Liver (tissue), 8 donors: ENCODE measurements at regions not wholly inside any gene's neighbourhood (a gene's known extent, or its start where the extent isn't known, plus 50 kb on each side); places are given as distances from the start of the nearest gene placed in this dataset.
"Not testable (repeated sequence)": the region's sequence is repeated elsewhere in the genome, so short reads cannot be mapped to it uniquely, and the experiment has no call there.

Experiments used
- DNase-seq: peaks from one replicate; pipeline ENCODE4 v3.0.0-alpha.2; 2017; ENCODE audit warnings: low spot score
- H3K27ac ChIP-seq, 2 donors: one replicate each; pipeline ENCODE4 v1.7.0; 2013; ENCODE audit warnings: inconsistent platforms in 2 of 2, low read length in 2 of 2, control low read depth in 1 of 2, low read depth in 1 of 2, mild to moderate bottlenecking in 1 of 2
- H3K27me3 ChIP-seq, 4 donors: one replicate each; pipeline versions ENCODE4 v1.6.1 to v1.7.0; 2013; ENCODE audit warnings: low read length in 3 of 4, inconsistent platforms in 1 of 4, mild to moderate bottlenecking in 1 of 4, moderate library complexity in 1 of 4; ENCODE audit not compliant: control insufficient read depth in 4 of 4, insufficient read depth in 4 of 4
- H3K36me3 ChIP-seq, 4 donors: one replicate each; pipeline versions ENCODE4 v1.6.1 to v1.7.0; 2013; ENCODE audit warnings: low read length in 3 of 4, mild to moderate bottlenecking in 3 of 4, low read depth in 1 of 4, moderate library complexity in 1 of 4; ENCODE audit not compliant: control insufficient read depth in 4 of 4, insufficient read depth in 3 of 4
- H3K4me1 ChIP-seq, 4 donors: one replicate each; pipeline versions ENCODE4 v1.6.1 to v1.7.0; 2013; ENCODE audit warnings: low read length in 3 of 4, mild to moderate bottlenecking in 3 of 4, moderate library complexity in 1 of 4; ENCODE audit not compliant: control insufficient read depth in 4 of 4, insufficient read depth in 4 of 4
- H3K4me3 ChIP-seq, 3 donors: one replicate each; pipeline versions ENCODE4 v1.6.1 to v1.7.0; 2013; ENCODE audit warnings: low read length in 3 of 3, control low read depth in 1 of 3, low read depth in 1 of 3, mild to moderate bottlenecking in 1 of 3
- H3K9ac ChIP-seq, 2 donors: one replicate each; pipeline ENCODE4 v1.7.0; 2013; ENCODE audit warnings: low read length in 2 of 2, mild to moderate bottlenecking in 2 of 2, moderate library complexity in 2 of 2, control low read depth in 1 of 2, low read depth in 1 of 2
- H3K9me3 ChIP-seq, 4 donors: one replicate each; pipeline versions ENCODE4 v1.6.1 to v1.7.0; 2013; ENCODE audit warnings: low read length in 3 of 4; ENCODE audit not compliant: control insufficient read depth in 4 of 4
- HNF4A ChIP-seq, 2 donors: conservative IDR thresholded peaks; 2 replicates each; pipeline ENCODE4 v1.6.1; 2016; ENCODE audit warnings: antibody characterized with exemption in 2 of 2, mild to moderate bottlenecking in 2 of 2
- HNF4G ChIP-seq: IDR thresholded peaks from 2 replicates; pipeline ENCODE4 v1.6.1; 2016; ENCODE audit warnings: antibody characterized with exemption
- JUND ChIP-seq, 2 donors: IDR thresholded peaks; 2 replicates each; pipeline ENCODE4 v1.6.1; 2016; ENCODE audit warnings: antibody characterized with exemption in 2 of 2
- NR2F2 ChIP-seq: IDR thresholded peaks from 2 replicates; pipeline ENCODE4 v1.6.1; 2016; ENCODE audit warnings: antibody characterized with exemption
- RAD21 ChIP-seq, 2 donors: IDR thresholded peaks; 2 replicates each; pipeline ENCODE4 v1.6.1; 2016; ENCODE audit warnings: antibody characterized with exemption in 2 of 2, mild to moderate bottlenecking in 2 of 2
- RXRA ChIP-seq, 2 donors: IDR thresholded peaks; 2 replicates each; pipeline ENCODE4 v1.6.1; 2017 to 2018; ENCODE audit warnings: antibody characterized with exemption in 2 of 2, mild to moderate bottlenecking in 1 of 2
- SP1 ChIP-seq: IDR thresholded peaks from 2 replicates; pipeline ENCODE4 v1.6.1; 2018; ENCODE audit warnings: antibody characterized with exemption, mild to moderate bottlenecking
- TAF1 ChIP-seq: conservative IDR thresholded peaks from 2 replicates; pipeline ENCODE4 v1.6.1; 2016; ENCODE audit warnings: antibody characterized with exemption, mild to moderate bottlenecking
- WGBS: extraction: QIAGEN DNeasy Blood & Tissue Kit; methylation state at CpG from one replicate; pipeline ENCODE4 v1.1.7; 2013; 5-methylcytosine and 5-hydroxymethylcytosine counted together
- TF ChIP-seq, protein P1 (sequence below): fragments of 150-350 bp; IDR thresholded peaks from 2 replicates; pipeline ENCODE4 v1.5.1; 2017; ENCODE audit warnings: improper control_type of control experiment, low read depth, low read length; ENCODE audit not compliant: missing input control
- TF ChIP-seq, protein P2 (sequence below): IDR thresholded peaks from 2 replicates; pipeline ENCODE4 v1.6.1; 2016; ENCODE audit warnings: antibody characterized with exemption, mild to moderate bottlenecking
- TF ChIP-seq, protein P3 (sequence below): IDR thresholded peaks from 2 replicates; pipeline ENCODE4 v1.6.1; 2016; ENCODE audit warnings: antibody characterized with exemption
- donor health status: healthy.
- donor health status: healthy.
- donor health status: healthy.
- donor health status: healthy.
- donor health status: healthy.

DNA sequence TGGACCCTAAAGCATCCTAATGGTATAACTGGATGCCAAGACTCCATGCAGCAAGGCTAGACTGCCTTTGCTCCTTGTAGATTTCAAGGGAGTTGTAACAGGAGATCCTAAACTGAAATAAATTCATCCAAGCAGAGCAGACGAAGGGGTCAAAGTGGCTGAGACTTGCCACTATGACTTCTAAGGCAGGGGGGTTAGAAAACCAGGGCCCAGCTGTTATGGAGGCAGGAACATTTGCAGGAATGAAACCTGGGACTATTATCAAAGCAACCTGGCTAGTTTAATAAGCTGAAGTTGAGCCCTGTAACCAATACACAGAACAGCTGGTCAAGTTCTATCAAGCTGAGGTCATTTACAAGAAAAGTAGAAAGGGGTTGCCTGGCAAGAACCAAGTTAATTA lies 122.2 kb upstream of the TRPC6 start:
- Histone ChIP-seq H3K9ac (no peak overlapping the region), H3K4me3 (no peak overlapping the region), H3K27ac (no peak overlapping the region), H3K9me3 (no peaks in the 10 kb centered on the region), H3K36me3 (no peaks in the 10 kb centered on the region), H3K4me1 (no peaks in the 10 kb centered on the region), H3K27me3 (no peaks in the 10 kb centered on the region)
- no peak for TF ChIP-seq RAD21 (IDR thresholded peaks at IDR 0.05)
- TF ChIP-seq, protein P1, sequence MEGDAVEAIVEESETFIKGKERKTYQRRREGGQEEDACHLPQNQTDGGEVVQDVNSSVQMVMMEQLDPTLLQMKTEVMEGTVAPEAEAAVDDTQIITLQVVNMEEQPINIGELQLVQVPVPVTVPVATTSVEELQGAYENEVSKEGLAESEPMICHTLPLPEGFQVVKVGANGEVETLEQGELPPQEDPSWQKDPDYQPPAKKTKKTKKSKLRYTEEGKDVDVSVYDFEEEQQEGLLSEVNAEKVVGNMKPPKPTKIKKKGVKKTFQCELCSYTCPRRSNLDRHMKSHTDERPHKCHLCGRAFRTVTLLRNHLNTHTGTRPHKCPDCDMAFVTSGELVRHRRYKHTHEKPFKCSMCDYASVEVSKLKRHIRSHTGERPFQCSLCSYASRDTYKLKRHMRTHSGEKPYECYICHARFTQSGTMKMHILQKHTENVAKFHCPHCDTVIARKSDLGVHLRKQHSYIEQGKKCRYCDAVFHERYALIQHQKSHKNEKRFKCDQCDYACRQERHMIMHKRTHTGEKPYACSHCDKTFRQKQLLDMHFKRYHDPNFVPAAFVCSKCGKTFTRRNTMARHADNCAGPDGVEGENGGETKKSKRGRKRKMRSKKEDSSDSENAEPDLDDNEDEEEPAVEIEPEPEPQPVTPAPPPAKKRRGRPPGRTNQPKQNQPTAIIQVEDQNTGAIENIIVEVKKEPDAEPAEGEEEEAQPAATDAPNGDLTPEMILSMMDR: no peak
- TF ChIP-seq, protein P2, sequence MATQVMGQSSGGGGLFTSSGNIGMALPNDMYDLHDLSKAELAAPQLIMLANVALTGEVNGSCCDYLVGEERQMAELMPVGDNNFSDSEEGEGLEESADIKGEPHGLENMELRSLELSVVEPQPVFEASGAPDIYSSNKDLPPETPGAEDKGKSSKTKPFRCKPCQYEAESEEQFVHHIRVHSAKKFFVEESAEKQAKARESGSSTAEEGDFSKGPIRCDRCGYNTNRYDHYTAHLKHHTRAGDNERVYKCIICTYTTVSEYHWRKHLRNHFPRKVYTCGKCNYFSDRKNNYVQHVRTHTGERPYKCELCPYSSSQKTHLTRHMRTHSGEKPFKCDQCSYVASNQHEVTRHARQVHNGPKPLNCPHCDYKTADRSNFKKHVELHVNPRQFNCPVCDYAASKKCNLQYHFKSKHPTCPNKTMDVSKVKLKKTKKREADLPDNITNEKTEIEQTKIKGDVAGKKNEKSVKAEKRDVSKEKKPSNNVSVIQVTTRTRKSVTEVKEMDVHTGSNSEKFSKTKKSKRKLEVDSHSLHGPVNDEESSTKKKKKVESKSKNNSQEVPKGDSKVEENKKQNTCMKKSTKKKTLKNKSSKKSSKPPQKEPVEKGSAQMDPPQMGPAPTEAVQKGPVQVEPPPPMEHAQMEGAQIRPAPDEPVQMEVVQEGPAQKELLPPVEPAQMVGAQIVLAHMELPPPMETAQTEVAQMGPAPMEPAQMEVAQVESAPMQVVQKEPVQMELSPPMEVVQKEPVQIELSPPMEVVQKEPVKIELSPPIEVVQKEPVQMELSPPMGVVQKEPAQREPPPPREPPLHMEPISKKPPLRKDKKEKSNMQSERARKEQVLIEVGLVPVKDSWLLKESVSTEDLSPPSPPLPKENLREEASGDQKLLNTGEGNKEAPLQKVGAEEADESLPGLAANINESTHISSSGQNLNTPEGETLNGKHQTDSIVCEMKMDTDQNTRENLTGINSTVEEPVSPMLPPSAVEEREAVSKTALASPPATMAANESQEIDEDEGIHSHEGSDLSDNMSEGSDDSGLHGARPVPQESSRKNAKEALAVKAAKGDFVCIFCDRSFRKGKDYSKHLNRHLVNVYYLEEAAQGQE: no peak
- no peak for TF ChIP-seq HNF4G
- no peak for TF ChIP-seq SP1
- TF ChIP-seq TAF1: no peak
- WGBS: 49% methylated on average over 1 of the region's 1 CpG
- DNase-seq: no peak

DNA sequence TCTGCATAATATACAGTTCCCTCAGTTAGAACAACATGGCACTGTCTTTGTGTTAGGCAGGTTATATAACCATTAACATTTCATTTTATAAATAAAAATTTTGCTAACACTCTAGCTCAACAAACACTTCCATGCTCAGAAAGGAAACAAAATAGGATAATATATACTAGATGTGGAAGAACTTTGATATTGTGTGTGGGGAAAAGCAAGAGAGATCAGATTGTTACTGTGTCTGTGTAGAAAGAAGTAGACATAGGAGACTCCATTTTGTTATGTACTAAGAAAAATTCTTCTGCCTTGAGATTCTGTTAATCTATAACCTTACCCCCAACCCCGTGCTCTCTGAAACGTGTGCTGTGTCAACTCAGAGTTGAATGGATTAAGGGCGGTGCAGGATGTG lies 111.1 kb upstream of the TRPC6 start:
- DNase-seq, H3K27ac ChIP-seq, H3K36me3 ChIP-seq, H3K9ac ChIP-seq, H3K9me3 ChIP-seq, H3K4me3 ChIP-seq, H3K27me3 ChIP-seq, H3K4me1 ChIP-seq: not testable (repeated sequence)
- no CpG with 5 or more reads among the region's 3 CpGs for WGBS

DNA sequence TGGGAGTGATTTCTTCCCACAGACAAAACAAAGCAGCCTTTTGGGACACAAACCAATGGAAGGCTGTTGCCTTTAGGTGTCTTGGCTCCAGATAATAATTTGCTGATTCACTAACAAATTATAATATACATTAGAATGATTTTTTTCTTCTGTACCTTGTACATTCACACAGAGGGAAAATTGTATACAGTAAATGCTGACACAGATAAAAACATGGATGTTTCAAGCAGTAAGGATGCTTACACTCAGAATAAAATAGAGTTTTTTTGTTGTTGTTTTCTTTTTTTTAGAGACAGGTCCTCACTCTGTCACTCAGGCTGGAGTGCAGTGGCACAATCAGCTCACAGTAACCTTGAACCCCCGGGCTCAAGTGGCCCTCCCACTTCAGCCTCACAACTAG lies 109.2 kb upstream of the TRPC6 start:
- 64% methylated on average over 1 of the region's 1 CpG for WGBS
- TF ChIP-seq SP1 (no peak), RXRA (IDR thresholded peaks at IDR 0.05) (no peak), JUND (IDR thresholded peaks at IDR 0.05) (no peak)
- no peaks in the 10 kb centered on the region for H3K36me3 ChIP-seq
- no peaks in the 10 kb centered on the region for H3K4me1 ChIP-seq
- H3K9me3 ChIP-seq: peaks cover 0 to 3% (median under 1%) of the 10 kb centered on the region in 4 donors
- H3K4me3 ChIP-seq: no peak overlapping the region
- DNase-seq: no peak
- H3K27me3 ChIP-seq: no peaks in the 10 kb centered on the region
- H3K27ac ChIP-seq: no peak overlapping the region
- no peak overlapping the region for H3K9ac ChIP-seq

DNA sequence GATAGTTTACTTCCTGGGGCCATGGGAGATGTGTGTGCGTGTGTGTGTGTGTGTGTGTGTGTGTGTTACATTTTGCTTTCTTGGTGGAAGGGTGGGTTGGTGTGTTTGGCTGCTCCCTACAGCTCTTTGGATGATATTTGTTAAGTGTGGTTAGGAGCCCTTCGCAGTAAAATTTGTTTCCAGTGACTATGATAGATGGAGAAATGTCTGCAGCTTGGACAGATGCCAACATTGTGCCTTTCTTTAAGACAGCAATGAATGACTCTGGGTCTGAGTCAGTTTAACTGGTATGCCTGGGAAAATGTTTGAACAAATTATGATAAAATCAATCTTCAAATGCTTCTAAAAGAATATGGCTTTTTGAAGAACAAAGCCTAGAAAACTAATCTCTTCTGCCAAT lies 102.7 kb upstream of the TRPC6 start:
- 51% methylated on average over 2 of the region's 2 CpGs for WGBS
- H3K27me3 ChIP-seq: peaks cover 0 to 2% (median 0%) of the 10 kb centered on the region in 4 donors
- no peak for DNase-seq
- TF ChIP-seq NR2F2 (no peak), HNF4A (conservative IDR thresholded peaks at IDR 0.05) (no peak), SP1 (no peak), HNF4G (no peak), JUND (IDR thresholded peaks at IDR 0.05) (no peak)
- TF ChIP-seq, protein P3, sequence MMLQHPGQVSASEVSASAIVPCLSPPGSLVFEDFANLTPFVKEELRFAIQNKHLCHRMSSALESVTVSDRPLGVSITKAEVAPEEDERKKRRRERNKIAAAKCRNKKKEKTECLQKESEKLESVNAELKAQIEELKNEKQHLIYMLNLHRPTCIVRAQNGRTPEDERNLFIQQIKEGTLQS: no peak
- TF ChIP-seq, protein P2: no peak
- TF ChIP-seq, protein P1: no peak

More for the DNA sequence above, 102.7 kb upstream of the TRPC6 start:
- no peaks in the 10 kb centered on the region for H3K36me3 ChIP-seq
- H3K9me3 ChIP-seq: peaks cover 0 to 1% (median under 1%) of the 10 kb centered on the region in 4 donors
- no peaks in the 10 kb centered on the region for H3K4me1 ChIP-seq
- no peak overlapping the region for H3K9ac ChIP-seq
- H3K4me3 ChIP-seq: no peak overlapping the region
- no peak overlapping the region for H3K27ac ChIP-seq
